ENCODE measurements at regions not wholly inside any gene's neighbourhood (a gene's known extent, or its start where the extent isn't known, plus 50 kb on each side); places are given as distances from the start of the nearest gene placed in this dataset.
"Not testable (repeated sequence)": the region's sequence is repeated elsewhere in the genome, so short reads cannot be mapped to it uniquely, and the experiment has no call there.

DNA sequence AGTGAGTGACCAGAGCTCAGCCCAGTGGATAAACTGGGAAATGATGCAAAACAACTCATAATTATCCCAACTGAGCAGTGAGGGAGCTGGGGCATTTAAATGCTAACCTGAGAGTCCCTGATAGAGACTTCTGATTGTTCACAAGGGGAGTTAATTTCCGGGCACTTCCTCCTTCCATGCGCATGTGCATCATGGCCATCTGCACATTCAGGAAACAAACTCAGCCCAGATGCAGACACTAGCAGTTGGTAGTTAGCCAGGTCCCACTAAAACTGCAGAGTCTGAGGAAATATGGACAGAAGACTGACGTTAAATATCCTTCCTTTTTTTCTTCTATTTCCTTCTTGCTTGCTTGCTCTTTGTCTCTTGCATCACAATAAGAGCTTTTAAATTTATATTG, 852.1 kb upstream of the LRRC4C start:
- no peak for DNase-seq (ENCODE audit: low read depth in 2 of 2)

GRCh38 chr11:42311944-42312343, 852.5 kb upstream of the LRRC4C start:
- DNase-seq (ENCODE audit: low read depth in 2 of 2), result no peak

GRCh38 chr11:42315267-42315666, 855.8 kb upstream of the LRRC4C start:
- DNase-seq (ENCODE audit: low read depth in 2 of 2), result no peak

DNA sequence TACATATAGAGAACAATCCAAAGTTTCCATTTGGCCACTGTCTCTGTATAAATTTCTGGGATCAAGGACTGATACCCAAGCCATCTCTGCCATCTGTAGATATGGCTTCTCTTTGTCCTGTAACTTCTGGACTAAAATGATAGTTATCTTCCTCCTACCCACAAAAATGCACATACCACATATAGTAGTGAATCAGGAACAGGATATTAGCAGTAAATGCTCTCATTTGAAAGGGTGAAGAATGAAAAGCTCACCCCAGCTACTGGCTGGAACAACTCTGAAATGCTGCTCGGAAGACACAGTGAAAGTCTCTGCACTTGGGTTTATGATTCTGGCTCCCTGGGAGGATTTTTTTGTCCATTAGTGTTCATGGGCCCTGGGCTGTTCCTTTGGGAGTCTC, 856.4 kb upstream of the LRRC4C start:
- DNase-seq (ENCODE audit: low read depth in 2 of 2), result no peak

DNA sequence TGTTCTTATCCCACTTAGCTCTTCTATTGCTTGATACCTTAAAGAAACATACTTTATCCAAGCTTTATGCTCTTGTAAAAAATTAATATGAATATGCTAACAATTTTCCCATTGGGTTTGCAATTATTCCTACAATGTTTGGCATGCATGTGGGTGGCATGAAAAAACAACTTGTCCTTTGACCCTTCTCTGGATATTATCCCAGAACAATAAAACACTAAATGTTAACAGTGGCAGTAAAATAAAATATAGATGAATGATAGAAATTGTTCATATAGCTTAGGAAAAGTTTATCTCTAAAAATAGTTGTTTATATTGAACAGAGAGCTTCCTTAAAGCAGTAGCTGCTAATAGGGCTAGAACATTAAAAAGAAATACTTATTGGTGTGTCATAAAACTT, 860.5 kb upstream of the LRRC4C start:
- no peak for DNase-seq (ENCODE audit: low read depth in 2 of 2)

DNA sequence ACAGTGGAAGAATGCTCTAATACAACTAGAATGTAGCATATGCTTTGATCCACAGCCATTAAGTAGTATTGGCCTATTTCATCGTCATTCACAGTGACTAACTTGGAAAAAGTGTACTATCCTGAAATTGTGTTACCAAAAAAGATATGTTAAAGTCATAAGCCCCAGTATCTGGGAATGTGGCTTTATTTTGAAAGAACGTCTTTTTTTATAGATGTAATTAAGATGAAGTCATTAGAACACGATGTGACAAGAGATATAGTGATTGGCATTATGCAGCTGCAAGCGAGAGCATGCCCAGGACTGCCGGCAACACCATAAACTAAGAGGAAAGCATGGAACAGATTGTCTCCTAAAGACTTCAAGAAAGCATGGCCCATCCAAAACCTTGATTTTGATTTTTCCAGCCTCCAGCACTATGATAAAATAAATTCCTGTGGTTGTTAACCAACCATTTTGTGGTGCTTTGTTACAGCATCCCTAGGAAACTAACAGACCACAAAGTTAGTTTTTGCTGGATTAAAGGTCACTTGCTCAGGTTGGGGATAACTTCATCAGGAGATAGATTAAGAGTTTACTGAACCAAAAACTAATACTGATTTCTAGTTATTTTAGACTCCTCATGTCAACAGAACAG, 870.6 kb upstream of the LRRC4C start:
- DNase-seq (ENCODE audit: low read depth in 2 of 2), result no peak

DNA sequence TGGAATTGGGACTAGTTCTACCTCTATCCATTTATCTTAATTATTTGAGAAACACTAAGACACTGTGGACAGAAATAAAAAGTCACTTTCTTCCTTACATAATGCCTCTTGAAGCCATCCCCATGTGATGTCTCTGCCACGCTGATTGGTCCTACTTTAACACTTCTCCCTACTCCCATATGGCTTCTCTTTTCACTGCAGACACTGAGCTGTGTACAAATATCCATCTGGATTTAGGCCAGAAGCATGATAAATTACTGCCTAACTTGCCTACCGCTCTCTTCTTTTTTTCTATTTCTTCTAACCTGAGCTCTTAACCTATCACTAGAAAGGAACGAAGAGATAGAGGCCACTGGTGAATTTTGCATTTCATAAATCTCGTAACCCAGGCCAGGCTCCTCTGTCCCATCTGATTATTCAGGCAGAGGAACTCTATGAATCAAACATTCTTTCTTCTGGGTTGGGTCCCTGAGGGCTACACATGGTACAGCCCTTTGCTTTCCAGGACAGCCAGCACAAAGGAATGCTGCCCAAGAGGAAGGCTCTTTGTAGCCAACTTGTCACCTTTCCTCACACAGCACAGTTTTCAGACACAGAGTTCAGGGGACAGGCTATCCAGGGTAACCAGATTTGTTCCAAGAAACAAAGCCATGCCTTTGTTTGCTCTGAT, 878.5 kb upstream of the LRRC4C start:
- no peak for DNase-seq (ENCODE audit: low read depth in 2 of 2)

DNA sequence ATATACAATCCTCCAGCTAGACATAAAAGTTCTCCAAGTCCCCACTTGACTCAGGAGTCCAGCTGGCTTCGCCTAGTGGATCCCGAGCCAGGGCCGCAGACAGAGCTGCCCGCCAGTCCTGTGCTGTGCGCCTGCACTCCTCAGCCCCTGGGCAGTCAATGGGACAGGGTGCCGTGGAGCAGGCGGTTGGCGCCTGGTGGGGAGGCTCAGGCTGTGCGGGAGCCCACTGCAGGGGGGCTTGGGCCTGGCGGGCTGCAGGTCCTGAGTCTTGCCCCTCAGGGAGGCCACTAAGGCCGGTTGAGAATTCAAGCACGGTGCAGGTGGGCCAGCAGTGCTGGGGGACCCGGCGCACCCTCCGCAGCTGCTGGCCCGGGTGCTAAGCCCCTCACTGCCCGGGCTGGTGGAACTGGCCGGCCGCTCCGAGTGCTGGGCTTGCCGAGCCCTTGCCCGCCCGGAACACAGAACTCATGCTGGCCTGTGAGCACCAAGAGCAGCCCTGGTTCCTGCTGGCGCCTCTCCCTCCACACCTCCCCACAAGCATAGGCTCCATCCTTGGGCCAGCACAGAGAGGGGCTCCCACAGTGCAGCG, 884.8 kb upstream of the LRRC4C start:
- DNase-seq (ENCODE audit: low read depth in 2 of 2), result no peak

GRCh38 chr11:42345933-42346332, 886.5 kb upstream of the LRRC4C start:
- no peak for DNase-seq (ENCODE audit: low read depth in 2 of 2)

DNA sequence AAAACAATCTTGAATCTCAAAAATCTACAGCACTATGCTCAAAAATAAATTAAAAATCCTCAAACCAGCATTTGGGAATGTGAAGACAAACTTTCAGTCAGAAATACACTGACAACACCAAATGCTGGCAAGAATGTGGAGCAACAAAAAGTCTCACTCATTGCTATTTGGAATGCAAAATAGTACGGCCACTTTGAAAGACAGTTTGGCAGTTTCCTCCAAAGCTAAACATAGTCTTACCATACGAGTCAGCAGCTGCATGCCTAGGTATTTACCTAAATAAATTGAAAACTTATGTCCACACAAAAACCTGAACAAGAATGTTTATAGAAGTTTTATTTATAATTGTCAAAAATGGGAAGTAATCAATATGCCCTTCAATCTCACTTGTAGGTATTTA, 904.2 kb upstream of the LRRC4C start:
- DNase-seq (ENCODE audit: low read depth in 2 of 2), result no peak

GRCh38 chr11:42390116-42390515, 921.7 kb upstream of the API5 start:
- DNase-seq (ENCODE audit: low read depth in 2 of 2), result no peak

DNA sequence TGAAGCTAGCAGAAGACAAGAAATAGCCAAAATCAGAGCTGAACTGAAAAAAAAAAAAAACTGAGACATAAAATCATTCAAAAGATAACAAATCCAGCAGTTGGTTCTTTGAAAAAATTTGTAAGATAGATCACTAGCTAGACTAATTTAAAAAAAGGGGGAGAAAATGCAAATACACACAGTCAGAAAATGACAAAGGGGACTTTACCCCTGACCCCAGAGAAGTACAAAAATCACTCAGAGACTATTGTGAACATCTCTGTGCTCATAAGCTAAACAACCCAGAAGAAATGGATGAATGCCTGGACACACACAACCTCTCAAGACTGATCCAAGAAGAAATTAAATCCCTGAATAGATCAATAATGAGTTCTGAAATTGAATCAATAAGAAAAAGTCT, 914.3 kb upstream of the API5 start:
- DNase-seq (ENCODE audit: low read depth in 2 of 2), result no peak

DNA sequence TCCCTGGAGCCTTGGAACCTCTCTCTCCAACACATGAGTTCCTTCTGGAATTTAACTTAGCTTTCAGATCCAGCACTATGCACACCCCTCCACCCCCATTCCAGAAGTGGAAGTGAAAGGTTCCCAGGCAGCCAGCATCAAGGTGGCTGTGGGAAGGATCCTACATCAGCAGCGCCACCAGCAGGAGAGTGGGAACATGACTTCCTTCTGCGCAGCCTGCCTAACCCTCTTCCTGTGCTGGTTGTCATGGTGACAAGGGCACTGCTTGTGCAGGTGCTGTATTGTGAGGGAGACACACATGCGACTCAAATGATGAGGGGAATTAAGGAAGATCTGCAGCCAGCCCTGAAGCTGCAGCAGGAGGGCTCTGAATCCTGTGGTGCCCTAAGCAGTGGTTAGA, 904.5 kb upstream of the API5 start:
- no peak for DNase-seq (ENCODE audit: low read depth in 2 of 2)

DNA sequence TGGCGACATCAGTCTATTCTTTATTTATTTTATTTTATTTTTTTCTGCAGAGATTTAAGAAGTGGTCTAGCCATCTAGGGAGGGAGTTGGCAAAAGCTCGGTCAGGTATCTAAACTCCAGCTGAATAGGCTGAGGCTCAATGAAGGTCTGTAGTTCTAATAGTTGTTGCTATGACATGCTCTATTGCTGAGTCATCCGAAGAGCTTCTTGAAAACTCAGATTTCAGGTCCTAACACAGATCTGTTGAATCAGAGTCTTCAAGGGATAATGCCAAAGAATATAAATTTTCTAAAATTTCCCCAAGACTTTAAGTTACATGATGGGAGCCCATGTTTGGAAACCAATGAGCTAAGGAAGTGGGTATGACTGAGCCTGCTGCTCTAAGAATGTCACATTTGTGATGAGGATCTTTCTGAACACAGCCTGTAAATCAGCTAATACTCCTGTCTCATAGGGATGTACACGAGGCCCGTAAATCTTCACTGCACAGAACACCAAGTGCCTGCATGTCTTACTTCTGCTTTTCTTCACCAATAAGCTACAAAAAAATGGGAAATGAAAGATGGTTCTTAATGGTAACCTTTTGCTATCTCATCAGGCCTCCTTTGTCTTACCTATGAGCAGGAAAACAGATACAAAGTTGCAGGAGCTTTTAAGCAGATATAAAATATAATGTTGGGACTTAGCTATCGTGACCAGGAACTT, 901.4 kb upstream of the API5 start:
- DNase-seq (ENCODE audit: low read depth in 2 of 2), result no peak

GRCh38 chr11:42412590-42412989, 899.2 kb upstream of the API5 start:
- DNase-seq (ENCODE audit: low read depth in 2 of 2), result no peak

DNA sequence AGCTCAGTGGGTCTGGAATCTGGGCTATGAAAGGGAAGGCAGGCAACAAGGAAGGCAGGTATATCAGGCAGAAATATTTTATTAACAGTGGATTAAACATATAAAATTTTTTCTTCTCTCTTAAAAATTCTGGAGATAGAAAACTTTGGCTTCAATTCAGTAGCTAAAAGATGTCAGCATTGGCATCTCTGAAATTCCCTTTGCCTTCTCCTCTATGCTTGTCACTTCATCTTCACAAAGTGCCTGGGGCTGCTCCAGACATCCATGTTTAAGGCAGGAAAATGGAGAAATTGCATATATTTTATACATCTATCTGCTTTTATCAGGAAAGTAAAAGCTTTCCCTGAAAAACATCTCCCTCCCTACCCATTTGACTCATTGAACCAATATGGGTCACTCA, 894.1 kb upstream of the API5 start:
- DNase-seq (ENCODE audit: low read depth in 2 of 2), result no peak

- DNase-seq (ENCODE audit: low read depth in 2 of 2), result peak; percentile 12 to 25
Measured at GRCh38 chr11:42422090-42422489, 889.7 kb upstream of the API5 start.

- DNase-seq (ENCODE audit: low read depth in 2 of 2), result not testable (repeated sequence)
Measured at GRCh38 chr11:42434911-42435310, 876.9 kb upstream of the API5 start.

DNA sequence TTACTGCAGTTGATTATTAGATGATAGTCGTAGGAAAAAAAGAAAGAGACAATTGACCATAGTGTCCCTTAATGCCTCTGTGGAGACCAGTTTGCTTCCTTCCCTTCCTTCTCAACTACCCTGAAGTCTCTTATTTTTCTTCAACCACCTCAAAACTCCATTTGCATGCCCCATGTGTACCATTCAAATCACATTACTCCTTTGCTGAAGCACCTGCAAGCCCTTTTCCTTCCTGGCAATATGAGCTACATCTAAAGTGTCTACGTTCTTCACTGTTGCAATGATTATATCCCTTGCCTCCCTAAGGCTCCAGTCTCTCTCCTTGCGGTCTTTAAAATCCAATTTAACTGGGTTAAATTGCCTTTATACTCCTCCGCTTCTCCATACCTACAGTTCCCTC, 867.4 kb upstream of the API5 start:
- no peak for DNase-seq (ENCODE audit: low read depth in 2 of 2)

DNA sequence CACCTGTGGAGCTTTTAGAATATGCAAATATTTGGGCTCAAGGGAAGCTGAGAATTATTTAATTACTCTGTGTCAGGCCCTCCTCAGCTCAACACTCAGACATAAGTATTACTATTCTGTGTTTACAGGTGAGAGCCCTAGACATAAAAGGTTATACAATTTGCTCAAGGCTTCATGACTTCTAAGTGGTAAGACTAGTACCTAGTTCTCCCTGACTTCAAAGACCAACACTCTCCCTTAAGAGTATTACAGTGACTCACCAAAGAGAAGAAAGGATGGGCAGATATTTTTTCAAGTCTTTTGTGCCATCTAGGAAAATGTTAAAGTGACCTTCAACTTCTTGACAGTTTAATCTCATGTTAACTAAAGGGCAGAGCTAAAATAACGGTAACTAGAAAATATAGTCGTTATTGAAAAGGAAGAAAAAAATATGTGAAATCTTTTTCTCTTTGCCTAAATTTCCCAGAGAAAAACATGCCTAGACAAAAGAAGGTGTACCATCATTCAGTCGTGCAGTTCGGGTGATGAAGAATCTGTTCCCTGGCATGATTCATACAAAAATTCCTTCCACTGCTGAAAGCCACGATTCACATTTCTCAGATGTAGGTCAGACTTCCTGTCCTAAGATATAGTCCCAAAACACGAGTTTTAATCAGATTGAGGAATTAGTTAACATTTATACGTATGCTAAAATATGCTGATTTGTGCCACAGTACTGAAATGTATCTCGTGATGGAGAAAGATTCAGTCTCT, 849.1 kb upstream of the API5 start:
- DNase-seq (ENCODE audit: low read depth in 2 of 2), result peak; percentile 41 to 43

DNA sequence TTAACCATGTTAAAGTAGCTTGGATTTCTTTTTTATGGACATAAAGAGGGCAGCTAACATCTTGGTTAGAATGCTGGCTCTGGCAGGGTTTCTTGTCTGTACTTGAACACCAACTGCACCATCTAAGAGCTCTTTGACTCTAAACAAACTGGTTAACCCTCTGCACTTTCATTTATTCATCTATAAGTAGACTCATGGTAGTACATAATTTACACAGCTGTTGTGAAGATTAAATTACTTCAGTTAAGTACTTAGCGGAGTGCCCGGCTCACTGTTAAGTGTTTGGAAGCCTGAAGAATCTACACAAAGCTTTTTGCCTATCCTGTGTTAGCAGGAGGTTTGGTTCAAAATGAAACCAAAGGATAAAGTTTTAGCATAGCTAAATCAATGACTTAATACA, 846.2 kb upstream of the API5 start:
- DNase-seq (ENCODE audit: low read depth in 2 of 2), result no peak

DNA sequence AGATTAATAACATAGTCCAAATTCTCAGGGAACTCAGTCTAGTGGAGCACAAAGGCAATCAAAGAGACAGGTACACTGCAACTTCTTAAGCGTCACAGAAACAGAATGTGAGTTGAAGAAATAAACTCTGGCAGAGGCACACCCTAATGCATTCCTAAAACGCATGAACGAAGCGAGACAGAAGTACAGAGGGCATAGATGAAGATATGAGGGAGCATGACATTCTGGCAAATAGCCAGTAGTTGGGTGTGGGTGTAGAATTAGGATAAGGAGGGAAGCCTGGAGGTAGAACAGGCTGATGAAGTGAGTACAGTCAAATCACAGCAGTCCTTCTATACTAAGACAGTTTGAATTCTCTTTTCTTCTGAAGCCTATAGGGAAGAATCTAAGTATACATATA, 838.7 kb upstream of the API5 start:
- DNase-seq (ENCODE audit: low read depth in 2 of 2), result no peak

Data from fibroblast of skin of left biceps (primary cell).